Fibroblast of the aortic adventitia (primary cell): ENCODE measurements at regions not wholly inside any gene's neighbourhood (a gene's known extent, or its start where the extent isn't known, plus 50 kb on each side); places are given as distances from the start of the nearest gene placed in this dataset.
"Not testable (repeated sequence)": the region's sequence is repeated elsewhere in the genome, so short reads cannot be mapped to it uniquely, and the experiment has no call there.

Experiments
- DNase-seq: peaks from one replicate; pipeline ENCODE4 v3.0.0-alpha.2; 2010; ENCODE audit warnings: low read depth
- H3K4me3 ChIP-seq: 2 replicates; pipeline ENCODE4 v1.5.1; 2011; ENCODE audit warnings: low read depth, mild to moderate bottlenecking, control low read depth, low read length, moderate library complexity
- CTCF ChIP-seq: IDR thresholded peaks from 2 replicates; pipeline ENCODE4 v1.5.1; 2011; ENCODE audit warnings: mild to moderate bottlenecking, low read length, control low read depth, inconsistent platforms; ENCODE audit not compliant: insufficient read depth

- H3K4me3 ChIP-seq, result no peak overlapping the region
- TF ChIP-seq CTCF, result no peak
- DNase-seq, result no peak
These were observed 243.2 kb upstream of the EDA2R start for GRCh38 chrX:66882101-66882500.

- no peak overlapping the region for H3K4me3 ChIP-seq
- TF ChIP-seq CTCF, result no peak
- no peak for DNase-seq
These were observed 237.9 kb upstream of the EDA2R start for GRCh38 chrX:66876776-66877175.

- H3K4me3 ChIP-seq, result no peak overlapping the region
- no peak for TF ChIP-seq CTCF
- DNase-seq, result no peak
These were observed 233.9 kb upstream of the EDA2R start for GRCh38 chrX:66872771-66873170.

- DNase-seq, result no peak
- no peak overlapping the region for H3K4me3 ChIP-seq
- TF ChIP-seq CTCF, result no peak
These were observed 224.8 kb upstream of the EDA2R start for GRCh38 chrX:66863721-66864120.

GRCh38 chrX:66833426-66833825 is 194.5 kb upstream of the EDA2R start:
- TF ChIP-seq CTCF, result no peak

GRCh38 chrX:66815227-66815626 is 176.3 kb upstream of the EDA2R start:
- no peak overlapping the region for H3K4me3 ChIP-seq
- no peak for TF ChIP-seq CTCF
- DNase-seq, result no peak

More at GRCh38 chrX:66833426-66833825, 194.5 kb upstream of the EDA2R start:
- H3K4me3 ChIP-seq, result no peak overlapping the region
- DNase-seq, result no peak

GRCh38 chrX:66794514-66794913 is 155.6 kb upstream of the EDA2R start:
- not testable (repeated sequence) for H3K4me3 ChIP-seq, DNase-seq
